ENCODE measurements at regions not wholly inside any gene's neighbourhood (a gene's known extent, or its start where the extent isn't known, plus 50 kb on each side); places are given as distances from the start of the nearest gene placed in this dataset.

GRCh38 chr16:64459821-64460220 lies 662.0 kb downstream of the CDH11 start:
- no peaks in the 10 kb centered on the region for H3K36me3 Mint-ChIP-seq
- H3K9me3 Mint-ChIP-seq (ENCODE audit: low read depth) = peaks cover 15% of the 10 kb centered on the region
- CTCF ChIA-PET = no interaction called here
- no peaks in the 10 kb centered on the region for H3K27me3 Mint-ChIP-seq
- no peak overlapping the region for H3K27ac Mint-ChIP-seq
- no peak overlapping the region for H3K4me3 Mint-ChIP-seq
- H3K4me1 Mint-ChIP-seq = no peaks in the 10 kb centered on the region
- ATAC-seq (no peak), DNase-seq (no peak)

GRCh38 chr16:64459402-64459801 lies 662.5 kb downstream of the CDH11 start:
- Mint-ChIP-seq H3K36me3 (no peaks in the 10 kb centered on the region), H3K4me1 (no peaks in the 10 kb centered on the region), H3K27me3 (no peaks in the 10 kb centered on the region), H3K4me3 (no peak overlapping the region), H3K27ac (no peak overlapping the region), H3K9me3 (ENCODE audit: low read depth) (peaks cover 15% of the 10 kb centered on the region)
- DNase-seq = no peak
- no peak for ATAC-seq
- CTCF ChIA-PET = no interaction called here

GRCh38 chr16:64455275-64455674 lies 666.6 kb downstream of the CDH11 start:
- no peak for DNase-seq
- ATAC-seq = no peak
- H3K36me3 Mint-ChIP-seq = no peaks in the 10 kb centered on the region

GRCh38 chr16:64453646-64454045 lies 668.2 kb downstream of the CDH11 start:
- no peak overlapping the region for H3K27ac Mint-ChIP-seq
- H3K9me3 Mint-ChIP-seq (ENCODE audit: low read depth) = peaks cover 11% of the 10 kb centered on the region
- no peaks in the 10 kb centered on the region for H3K36me3 Mint-ChIP-seq
- H3K27me3 Mint-ChIP-seq = no peaks in the 10 kb centered on the region
- ATAC-seq = no peak
- H3K4me3 Mint-ChIP-seq = no peak overlapping the region
- DNase-seq = no peak
- CTCF ChIA-PET = no interaction called here
- no peaks in the 10 kb centered on the region for H3K4me1 Mint-ChIP-seq

More at GRCh38 chr16:64455275-64455674, 666.6 kb downstream of the CDH11 start:
- no peaks in the 10 kb centered on the region for H3K4me1 Mint-ChIP-seq
- CTCF ChIA-PET = no interaction called here
- H3K4me3 Mint-ChIP-seq = no peak overlapping the region
- no peaks in the 10 kb centered on the region for H3K27me3 Mint-ChIP-seq
- H3K27ac Mint-ChIP-seq = no peak overlapping the region
- peaks cover 9% of the 10 kb centered on the region for H3K9me3 Mint-ChIP-seq (ENCODE audit: low read depth)

- Mint-ChIP-seq H3K9me3 (ENCODE audit: low read depth) (peaks cover 15% of the 10 kb centered on the region), H3K36me3 (no peaks in the 10 kb centered on the region), H3K27ac (no peak overlapping the region), H3K4me3 (no peak overlapping the region), H3K27me3 (no peaks in the 10 kb centered on the region), H3K4me1 (no peaks in the 10 kb centered on the region)
- no peak for ATAC-seq
- DNase-seq = no peak
- CTCF ChIA-PET = no interaction called here
Measured at GRCh38 chr16:64452446-64452845, 669.4 kb downstream of the CDH11 start.

DNA sequence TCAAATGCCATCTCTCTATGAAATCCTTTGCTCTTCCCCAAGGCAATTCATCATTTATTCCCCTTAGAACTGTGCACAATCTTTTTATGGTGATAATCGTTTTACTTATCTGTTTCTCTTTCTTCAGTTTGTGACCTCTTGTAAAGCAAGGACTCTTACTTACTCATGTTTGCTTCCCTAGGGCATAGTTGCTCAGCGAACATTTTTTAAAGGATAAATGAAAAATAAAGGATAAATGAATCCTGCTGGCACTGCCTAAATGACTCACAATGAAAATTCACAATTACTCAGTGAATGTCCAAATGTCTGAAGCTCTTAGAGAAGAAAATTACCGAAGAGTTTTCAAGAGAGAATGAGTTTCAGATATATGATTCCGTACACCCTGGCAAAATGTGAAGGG lies 671.7 kb downstream of the CDH11 start:
- Mint-ChIP-seq H3K27ac (no peak overlapping the region), H3K36me3 (no peaks in the 10 kb centered on the region), H3K4me3 (no peak overlapping the region), H3K9me3 (ENCODE audit: low read depth) (peaks cover 20% of the 10 kb centered on the region), H3K4me1 (no peaks in the 10 kb centered on the region), H3K27me3 (no peaks in the 10 kb centered on the region)
- ATAC-seq = no peak
- DNase-seq = no peak
- CTCF ChIA-PET = no interaction called here

GRCh38 chr16:64449506-64449905 lies 672.4 kb downstream of the CDH11 start:
- Mint-ChIP-seq H3K4me1 (no peaks in the 10 kb centered on the region), H3K27me3 (no peaks in the 10 kb centered on the region), H3K27ac (no peak overlapping the region), H3K9me3 (ENCODE audit: low read depth) (peaks cover 17% of the 10 kb centered on the region), H3K36me3 (no peaks in the 10 kb centered on the region), H3K4me3 (no peak overlapping the region)
- no peak for ATAC-seq
- CTCF ChIA-PET = no interaction called here
- no peak for DNase-seq

DNA sequence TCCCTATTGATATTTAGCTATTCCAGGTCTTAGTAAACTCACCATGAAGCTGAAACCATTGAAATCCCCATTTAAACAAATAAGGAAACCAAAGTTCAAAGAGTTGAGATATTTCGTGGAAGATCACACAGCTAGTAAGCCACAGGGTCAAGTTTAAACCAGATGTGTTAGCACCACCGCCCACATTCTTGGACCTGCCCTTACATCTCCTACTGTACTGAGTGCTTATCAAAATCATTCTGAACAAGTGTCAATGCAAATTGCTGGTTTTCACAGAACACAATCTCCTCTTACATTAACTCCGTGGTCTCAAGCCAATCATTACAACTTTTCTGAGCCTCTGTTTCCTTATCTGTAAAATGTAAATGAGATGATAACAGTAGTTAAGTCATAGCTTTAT lies 676.2 kb downstream of the CDH11 start:
- CTCF ChIA-PET = no interaction called here
- Mint-ChIP-seq H3K27me3 (no peaks in the 10 kb centered on the region), H3K9me3 (ENCODE audit: low read depth) (peaks cover 17% of the 10 kb centered on the region), H3K4me3 (no peak overlapping the region), H3K4me1 (no peaks in the 10 kb centered on the region), H3K36me3 (no peaks in the 10 kb centered on the region), H3K27ac (no peak overlapping the region)
- no peak for DNase-seq
- ATAC-seq = no peak

DNA sequence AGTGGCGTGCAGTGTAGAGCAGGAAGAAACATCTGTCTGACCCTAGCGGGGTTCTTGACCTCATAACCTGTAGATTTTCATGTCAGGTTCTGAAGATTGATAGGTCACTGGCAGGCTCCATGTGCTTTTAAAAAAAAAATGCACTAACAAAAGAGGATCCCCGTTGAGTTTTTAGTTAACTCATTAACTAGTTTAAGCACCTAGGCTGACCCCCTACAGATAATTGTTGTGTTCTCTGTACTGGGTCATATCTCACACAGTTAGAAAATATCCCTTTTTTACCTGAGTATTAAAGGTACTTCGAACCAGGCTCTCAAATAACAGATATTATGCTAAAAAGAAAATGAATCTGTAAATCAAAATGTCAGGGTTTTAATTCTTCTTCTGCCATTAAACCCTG lies 676.6 kb downstream of the CDH11 start:
- H3K36me3 Mint-ChIP-seq = no peaks in the 10 kb centered on the region
- CTCF ChIA-PET = no interaction called here
- no peaks in the 10 kb centered on the region for H3K4me1 Mint-ChIP-seq
- peaks cover 17% of the 10 kb centered on the region for H3K9me3 Mint-ChIP-seq (ENCODE audit: low read depth)
- H3K4me3 Mint-ChIP-seq = no peak overlapping the region
- no peaks in the 10 kb centered on the region for H3K27me3 Mint-ChIP-seq
- DNase-seq (no peak), ATAC-seq (no peak)
- no peak overlapping the region for H3K27ac Mint-ChIP-seq

DNA sequence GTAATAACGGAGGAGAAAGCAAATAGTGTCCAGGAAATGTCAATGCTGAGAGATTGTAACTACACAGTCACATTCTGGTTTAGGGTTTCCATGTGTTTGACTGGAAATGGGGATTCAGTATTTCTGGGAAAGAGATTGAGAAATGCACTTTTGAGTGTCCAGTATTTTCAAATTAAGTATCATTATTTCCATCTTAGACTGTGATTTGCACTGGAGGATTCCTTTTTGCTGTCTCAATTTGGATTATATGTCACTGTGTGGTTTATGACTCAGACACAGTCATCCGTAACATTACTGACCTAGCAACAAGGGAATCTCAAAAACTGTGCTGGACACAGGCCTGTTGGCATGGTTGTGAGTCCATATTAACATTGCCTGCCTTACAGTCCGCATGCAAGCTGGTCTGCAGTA lies 681.4 kb downstream of the CDH11 start:
- H3K9me3 Mint-ChIP-seq (ENCODE audit: low read depth) = peaks cover 3% of the 10 kb centered on the region
- H3K27ac Mint-ChIP-seq = no peak overlapping the region
- CTCF ChIA-PET = no interaction called here
- no peak for ATAC-seq
- no peaks in the 10 kb centered on the region for H3K27me3 Mint-ChIP-seq
- no peaks in the 10 kb centered on the region for H3K36me3 Mint-ChIP-seq
- no peak for DNase-seq
- no peak overlapping the region for H3K4me3 Mint-ChIP-seq
- no peaks in the 10 kb centered on the region for H3K4me1 Mint-ChIP-seq

DNA sequence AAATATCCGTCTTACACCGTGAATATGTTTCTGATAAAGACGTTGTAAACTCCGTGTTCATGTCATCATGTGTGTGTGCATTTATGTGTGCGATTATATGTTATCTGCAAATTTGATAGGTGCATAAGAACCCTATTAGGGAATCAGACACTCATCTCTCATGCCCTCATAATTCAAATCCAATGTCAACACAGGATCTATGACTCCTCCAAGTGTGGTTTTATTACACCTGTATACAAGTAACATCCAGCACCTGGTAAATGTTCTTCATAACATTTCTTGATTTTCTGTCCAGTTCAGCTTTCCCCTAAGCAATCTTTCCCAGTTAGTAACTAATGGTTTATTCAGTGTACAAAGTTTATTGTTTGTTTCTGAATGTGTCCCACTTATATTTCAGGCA lies 681.9 kb downstream of the CDH11 start:
- H3K4me3 Mint-ChIP-seq = no peak overlapping the region
- no peak for ATAC-seq
- H3K27ac Mint-ChIP-seq = no peak overlapping the region
- H3K9me3 Mint-ChIP-seq (ENCODE audit: low read depth) = peaks cover 3% of the 10 kb centered on the region
- DNase-seq = no peak
- no peaks in the 10 kb centered on the region for H3K36me3 Mint-ChIP-seq
- CTCF ChIA-PET = no interaction called here
- no peaks in the 10 kb centered on the region for H3K27me3 Mint-ChIP-seq
- no peaks in the 10 kb centered on the region for H3K4me1 Mint-ChIP-seq

GRCh38 chr16:64437706-64438324 lies 684.0 kb downstream of the CDH11 start:
- Mint-ChIP-seq H3K9me3 (ENCODE audit: low read depth) (peaks cover 11% of the 10 kb centered on the region), H3K4me1 (no peaks in the 10 kb centered on the region), H3K27me3 (no peaks in the 10 kb centered on the region)

DNA sequence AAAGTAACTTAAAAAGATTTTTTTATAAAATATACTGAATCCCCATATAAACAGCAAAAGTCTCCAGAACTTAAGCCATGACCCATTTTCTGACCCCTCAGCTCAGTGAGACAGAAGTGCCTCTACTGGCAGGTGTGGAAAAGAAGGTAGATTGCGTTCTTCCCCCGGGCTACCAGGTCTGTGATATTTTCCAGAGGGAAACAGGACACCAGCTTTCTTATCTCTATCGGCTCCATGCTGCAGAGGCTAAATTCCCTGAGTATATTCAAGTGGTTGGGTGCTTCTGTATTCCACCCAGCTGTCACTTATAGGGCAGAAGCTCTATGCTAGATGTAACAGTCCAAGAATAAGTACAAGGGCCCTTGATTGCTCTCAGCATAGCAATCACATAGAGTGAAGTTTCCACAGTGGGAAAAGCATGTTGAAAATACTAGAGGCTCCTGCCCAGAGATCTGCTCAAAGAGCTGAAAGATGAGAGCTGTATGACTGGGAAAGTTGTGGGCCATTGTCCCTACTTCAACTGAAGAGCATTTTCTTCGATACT lies 687.3 kb downstream of the CDH11 start:
- CTCF ChIA-PET = no interaction called here
- ATAC-seq (no peak), DNase-seq (no peak)
- peaks cover 21% of the 10 kb centered on the region for H3K9me3 Mint-ChIP-seq (ENCODE audit: low read depth)
- H3K36me3 Mint-ChIP-seq = no peaks in the 10 kb centered on the region
- no peaks in the 10 kb centered on the region for H3K27me3 Mint-ChIP-seq
- no peak overlapping the region for H3K27ac Mint-ChIP-seq
- no peaks in the 10 kb centered on the region for H3K4me1 Mint-ChIP-seq
- H3K4me3 Mint-ChIP-seq = no peak overlapping the region

More at GRCh38 chr16:64437706-64438324, 684.0 kb downstream of the CDH11 start:
- DNase-seq = no peak
- Mint-ChIP-seq H3K36me3 (no peaks in the 10 kb centered on the region), H3K4me3 (no peak overlapping the region), H3K27ac (no peak overlapping the region)
- ATAC-seq = no peak
- CTCF ChIA-PET = no interaction called here

DNA sequence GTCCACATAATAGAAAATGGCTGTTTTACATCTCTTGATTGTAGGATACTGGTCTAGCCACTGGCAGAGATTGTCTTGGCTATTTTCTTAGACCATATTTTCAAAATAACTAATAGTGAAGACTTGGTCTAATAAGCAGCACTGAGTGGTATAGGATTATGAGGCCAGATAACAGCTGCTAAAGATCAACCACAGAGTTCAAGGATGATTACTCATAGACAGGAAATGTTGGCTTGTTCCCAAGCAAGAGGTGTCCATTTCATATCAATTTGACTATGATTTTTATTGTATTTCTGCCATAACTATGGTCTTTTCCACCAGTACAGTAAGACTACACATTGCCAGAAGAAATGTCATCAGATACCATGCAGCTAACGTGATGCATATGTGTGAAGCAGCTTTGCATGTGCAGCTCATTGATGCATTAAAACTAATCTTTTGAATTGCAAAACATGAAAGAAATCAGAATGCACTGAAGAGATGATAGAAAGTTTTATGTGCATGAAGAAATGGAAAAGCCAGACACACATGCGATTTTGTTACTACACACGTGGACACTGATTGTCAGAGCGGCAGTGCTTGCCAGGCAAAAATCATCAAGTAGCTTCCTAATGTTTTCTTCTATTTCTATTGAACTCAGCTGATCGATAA lies 693.3 kb downstream of the CDH11 start:
- H3K36me3 Mint-ChIP-seq = no peaks in the 10 kb centered on the region

More for the DNA sequence above, 693.3 kb downstream of the CDH11 start:
- Mint-ChIP-seq H3K4me3 (no peak overlapping the region), H3K9me3 (ENCODE audit: low read depth) (peaks cover 24% of the 10 kb centered on the region), H3K27me3 (no peaks in the 10 kb centered on the region), H3K4me1 (no peaks in the 10 kb centered on the region), H3K27ac (no peak overlapping the region)
- DNase-seq (no peak), ATAC-seq (no peak)
- CTCF ChIA-PET = no interaction called here
